HG03378 (cell line): ENCODE measurements at regions not wholly inside any gene's neighbourhood (a gene's known extent, or its start where the extent isn't known, plus 50 kb on each side); places are given as distances from the start of the nearest gene placed in this dataset.

Source experiments
- ATAC-seq: cut with Tn5 transposase; IDR thresholded peaks from one replicate; pipeline ENCODE4 v1.9.1; 2021; ENCODE audit warnings: mild to moderate bottlenecking, moderate library complexity; ENCODE audit not compliant: unreplicated experiment

DNA sequence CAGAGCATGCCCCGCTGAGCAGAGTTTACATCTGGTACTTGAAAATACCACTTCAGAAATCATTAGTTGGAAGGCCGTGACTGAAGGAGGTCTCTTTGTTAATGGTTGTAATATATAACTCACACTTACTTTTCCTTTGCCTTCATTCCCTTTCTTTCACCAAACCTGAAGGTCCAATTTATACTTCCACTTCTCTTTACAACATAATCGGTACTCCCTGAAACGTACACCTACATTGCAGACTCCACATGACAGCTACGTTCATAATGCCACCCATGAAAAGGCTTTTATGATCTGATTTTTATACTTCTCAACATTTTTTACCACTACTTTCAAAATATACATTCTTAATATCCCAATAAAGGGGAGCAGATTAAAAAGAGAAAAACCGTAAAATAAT is 298.7 kb downstream of the C4orf33 start:
- ATAC-seq, result no peak

GRCh38 chr4:129403848-129404247 is 307.9 kb downstream of the C4orf33 start:
- ATAC-seq, result no peak

GRCh38 chr4:129410115-129410514 is 314.2 kb downstream of the C4orf33 start:
- no peak for ATAC-seq

GRCh38 chr4:129415004-129415403 is 319.1 kb downstream of the C4orf33 start:
- no peak for ATAC-seq

- no peak for ATAC-seq
Measured at GRCh38 chr4:129420637-129421036, 324.7 kb downstream of the C4orf33 start.

- no peak for ATAC-seq
Measured at GRCh38 chr4:129422277-129422676, 326.3 kb downstream of the C4orf33 start.

- ATAC-seq, result no peak
Measured at GRCh38 chr4:129428454-129428853, 332.5 kb downstream of the C4orf33 start.

DNA sequence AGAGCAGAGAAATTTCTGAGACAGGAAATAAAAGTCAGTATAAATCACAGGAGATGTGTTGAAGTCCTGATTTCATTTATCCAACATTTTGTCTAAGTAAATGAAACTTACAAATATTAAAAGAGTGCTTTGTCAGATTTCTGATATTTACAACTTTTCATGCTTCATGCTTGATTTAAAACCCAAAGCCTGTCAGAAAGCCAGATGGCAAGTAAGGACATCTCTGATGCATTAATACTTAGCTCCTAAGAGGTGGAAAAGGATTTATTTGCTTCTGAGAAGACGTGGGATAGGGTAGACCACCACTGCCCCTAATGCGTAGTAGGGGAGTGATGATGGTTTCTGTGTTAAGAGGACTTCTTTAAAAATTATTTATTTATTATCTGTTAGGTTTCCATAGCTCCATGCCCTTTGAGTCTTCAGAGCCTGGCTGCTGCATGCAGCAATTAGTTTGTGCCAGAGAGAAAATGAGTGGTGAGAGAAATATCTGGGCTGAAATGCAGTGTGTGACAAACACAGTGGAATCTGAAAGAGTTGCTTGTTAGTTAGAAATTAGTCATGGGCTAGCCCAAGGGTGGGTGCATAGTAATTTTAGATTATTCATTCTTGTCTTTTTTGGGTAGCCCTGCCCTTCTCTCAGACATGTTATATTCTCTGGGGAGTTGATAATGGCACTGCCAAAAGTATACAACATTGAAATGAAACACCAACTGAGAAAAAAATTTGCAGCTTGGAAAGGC is 333.8 kb downstream of the C4orf33 start:
- ATAC-seq, result no peak

GRCh38 chr4:129437347-129437746 is 341.4 kb downstream of the C4orf33 start:
- ATAC-seq, result no peak

DNA sequence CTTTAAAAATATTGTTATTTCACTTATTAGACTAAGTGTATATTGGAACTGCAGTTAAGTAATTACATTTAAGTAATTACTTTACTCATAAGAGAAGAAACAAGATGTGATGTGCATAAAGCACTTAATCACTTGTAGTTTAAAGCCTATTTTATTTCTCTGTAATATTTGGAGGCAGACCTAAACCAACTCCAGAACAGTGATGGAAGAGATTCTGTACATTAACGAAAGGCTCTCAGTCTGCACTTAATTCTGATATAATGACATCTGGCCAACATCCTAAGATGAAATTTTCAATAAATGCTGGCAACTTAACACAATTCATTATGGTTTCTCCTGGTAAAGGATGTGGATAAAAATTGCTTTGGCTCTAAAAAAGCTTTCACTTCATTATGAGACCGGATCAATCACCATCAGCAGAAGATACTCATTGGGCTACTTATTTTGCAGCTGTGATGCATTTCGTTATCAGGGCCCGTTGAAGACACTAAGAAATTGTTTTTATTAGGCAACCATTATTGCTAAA is 342.6 kb downstream of the C4orf33 start:
- no peak for ATAC-seq

DNA sequence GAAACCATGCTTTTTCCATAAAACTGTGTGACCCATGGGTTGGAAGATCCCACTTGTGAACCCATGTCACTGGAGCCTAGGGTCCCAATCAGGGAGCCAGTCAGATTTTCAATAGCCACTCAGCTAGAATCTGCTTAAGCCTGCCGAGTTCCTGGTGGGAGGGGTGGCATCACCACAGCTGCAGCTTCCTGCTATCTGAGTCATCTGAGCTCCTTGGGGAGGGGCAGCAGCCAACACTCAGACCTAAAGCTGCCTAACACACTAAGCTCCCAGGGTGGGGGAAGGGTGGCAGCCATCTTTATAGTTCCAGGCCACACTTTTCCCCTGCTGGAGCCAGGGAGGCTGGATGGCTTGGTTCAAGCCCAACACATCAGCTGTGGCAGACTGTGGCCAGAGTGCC is 350.1 kb downstream of the C4orf33 start:
- no peak for ATAC-seq

DNA sequence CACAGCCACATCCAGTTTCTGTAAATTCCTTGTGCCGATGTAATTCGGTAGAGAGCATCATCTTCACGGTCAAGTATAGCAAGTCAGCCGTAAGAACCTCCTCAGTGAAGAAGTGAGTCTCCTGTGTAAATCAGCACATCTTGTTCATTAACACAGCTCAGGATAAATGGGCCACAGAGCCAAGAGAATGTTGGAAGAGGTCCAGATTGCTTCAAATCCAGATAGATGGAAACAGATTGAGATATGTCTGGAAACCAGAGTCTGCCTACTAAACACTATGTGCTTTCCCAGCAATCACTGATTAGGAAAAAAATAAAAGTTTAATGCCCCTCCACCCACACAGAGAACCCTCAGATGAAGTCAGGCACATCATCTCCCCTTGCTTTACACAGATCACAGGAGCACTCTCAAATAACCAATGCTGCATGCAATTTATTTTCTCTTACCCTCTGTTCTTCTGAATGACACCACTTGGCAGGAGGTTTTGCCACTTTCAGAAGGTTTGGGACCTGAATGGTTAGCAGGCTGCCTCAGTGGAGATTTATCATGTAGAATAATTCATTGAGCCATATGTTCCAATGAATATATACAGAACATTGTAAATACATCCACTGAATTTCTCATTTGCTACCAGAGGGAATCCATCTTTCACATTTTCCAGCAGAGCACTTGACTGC is 357.7 kb downstream of the C4orf33 start:
- no peak for ATAC-seq

DNA sequence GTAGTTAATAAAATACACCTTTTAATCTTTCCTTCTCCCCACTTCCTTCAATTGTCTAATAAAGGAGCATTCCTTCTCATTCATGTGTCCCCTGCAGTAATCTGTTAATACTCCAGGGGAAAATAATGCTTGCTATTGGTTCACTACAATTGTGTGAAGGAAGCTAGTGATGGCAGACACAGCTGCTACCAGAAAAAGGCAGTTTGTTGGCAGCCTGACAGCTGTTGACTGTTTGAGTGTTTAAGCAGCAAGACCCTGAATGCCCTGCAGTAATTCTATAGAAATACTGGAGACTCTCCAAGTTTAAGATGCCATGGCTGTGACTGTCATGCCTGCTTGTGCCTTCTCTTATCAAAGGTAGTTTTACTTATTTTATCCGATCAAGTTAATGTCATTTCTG is 359.5 kb downstream of the C4orf33 start:
- ATAC-seq, result no peak

DNA sequence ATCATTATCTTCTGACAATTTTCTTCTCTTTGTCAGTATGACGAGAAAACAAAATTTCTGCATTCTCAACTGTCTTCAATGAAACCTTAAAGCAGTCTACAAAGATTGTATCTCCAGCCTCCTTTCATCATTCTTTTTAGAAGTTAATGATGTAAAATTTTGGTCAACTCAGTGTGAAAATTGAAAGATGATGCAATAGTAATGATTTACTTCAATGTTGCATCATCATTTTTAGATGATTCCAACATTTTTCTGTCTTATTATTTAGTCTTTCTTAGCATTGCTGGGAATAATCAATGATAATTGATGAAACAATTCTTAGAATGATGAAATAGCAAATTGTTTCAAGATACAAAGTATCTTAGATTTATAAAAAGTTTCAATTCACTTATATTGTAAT is 372.7 kb downstream of the C4orf33 start:
- ATAC-seq, result no peak

DNA sequence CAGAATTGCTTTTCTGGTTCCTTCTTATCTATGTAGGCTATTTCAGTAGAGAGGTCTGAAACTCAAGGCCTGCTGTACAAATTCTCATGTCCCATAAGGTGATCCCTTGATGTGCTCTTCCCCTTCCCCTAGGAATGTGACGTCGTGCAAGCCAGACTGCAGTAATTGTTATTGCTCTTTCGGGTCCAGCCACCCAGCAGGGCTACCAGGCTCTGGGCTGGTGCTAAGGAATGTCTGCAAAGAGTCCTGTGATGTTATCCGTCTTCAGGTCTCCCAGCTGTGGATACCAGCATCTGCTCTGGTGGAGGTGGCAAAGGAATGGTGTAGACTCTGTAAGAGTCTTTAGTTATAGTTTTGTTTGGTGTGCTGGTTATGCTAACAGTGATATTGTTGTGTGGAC is 378.7 kb downstream of the C4orf33 start:
- no peak for ATAC-seq

DNA sequence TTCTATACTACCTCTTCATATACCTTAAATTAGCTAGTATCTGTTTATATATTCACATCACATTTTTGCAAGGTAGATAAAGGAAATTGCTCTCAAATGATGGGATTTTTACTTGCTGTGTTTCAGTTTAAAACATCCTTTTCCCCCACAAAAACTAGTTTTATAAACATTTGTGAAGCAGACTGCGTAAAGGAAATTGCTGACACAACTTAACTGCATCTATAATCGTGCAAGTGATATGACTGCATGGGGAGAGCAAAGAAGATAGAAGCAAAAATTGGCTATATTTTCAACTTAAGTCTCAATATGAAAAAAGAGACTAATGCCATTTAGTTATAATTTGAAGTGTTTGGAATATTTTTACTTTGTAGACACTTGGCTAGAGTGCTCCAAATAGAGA is 385.2 kb downstream of the C4orf33 start:
- ATAC-seq, result no peak

DNA sequence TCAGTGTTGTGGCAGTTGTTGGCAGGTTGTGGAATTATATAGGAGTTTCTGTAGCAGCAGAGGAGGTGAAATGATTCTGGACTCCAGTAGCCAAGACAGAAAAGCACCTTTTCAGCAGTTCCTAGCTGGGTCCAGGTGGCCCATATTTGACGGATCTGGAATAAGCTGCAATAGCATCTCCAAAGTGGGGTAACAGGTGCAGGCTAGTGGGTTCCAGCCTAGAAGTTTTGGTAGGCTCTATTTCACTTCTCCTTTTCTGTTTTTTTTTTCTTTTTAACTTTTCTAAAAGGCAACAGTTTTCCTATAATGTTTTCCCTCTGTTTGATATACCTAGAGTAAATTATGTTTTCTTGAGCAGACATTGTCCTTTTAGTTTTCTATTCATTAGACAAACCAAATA is 392.5 kb downstream of the C4orf33 start:
- no peak for ATAC-seq

GRCh38 chr4:129490516-129490915 is 394.6 kb downstream of the C4orf33 start:
- no peak for ATAC-seq

- ATAC-seq, result no peak
Measured at GRCh38 chr4:129498626-129499025, 402.7 kb downstream of the C4orf33 start.

DNA sequence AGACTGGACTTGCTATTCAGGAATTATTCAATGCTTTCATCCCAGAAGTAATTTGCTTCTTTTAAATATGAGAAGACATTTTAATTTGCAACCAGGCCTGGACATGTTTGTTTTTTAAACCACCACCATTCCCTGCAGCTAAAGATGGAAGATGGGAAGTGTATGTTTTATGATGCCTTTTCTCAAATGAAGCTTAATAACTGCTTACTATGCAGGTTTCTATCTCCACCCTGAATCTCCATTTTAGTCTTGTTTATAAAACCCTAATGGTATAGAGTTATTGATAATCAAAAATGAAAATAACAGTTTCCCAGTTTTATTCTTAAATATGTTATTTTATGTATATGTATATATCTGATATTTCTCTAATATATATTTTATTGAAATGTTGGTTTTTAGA is 418.9 kb downstream of the C4orf33 start:
- no peak for ATAC-seq

- no peak for ATAC-seq
Measured at GRCh38 chr4:129515356-129515755, 419.4 kb downstream of the C4orf33 start.

DNA sequence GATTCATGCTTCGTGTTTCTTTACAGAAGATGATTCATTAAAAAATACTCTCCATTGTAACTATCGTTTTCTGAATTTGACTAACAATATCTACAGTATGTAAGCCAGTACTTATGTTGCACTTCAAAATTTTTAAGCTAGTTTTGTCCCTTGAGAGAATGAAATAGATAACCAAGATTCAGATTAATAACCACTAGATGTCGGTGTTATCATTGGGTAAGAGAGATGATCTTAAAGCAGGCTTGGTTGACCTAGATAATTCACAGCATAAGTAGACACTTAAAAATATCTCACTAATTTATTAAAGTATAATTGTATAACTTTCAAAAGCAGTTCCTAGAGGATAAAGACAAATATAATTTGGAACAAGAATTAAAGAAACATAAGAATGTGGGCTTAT is 430.9 kb downstream of the C4orf33 start:
- no peak for ATAC-seq
